GM10266 (cell line): ENCODE measurements at regions not wholly inside any gene's neighbourhood (a gene's known extent, or its start where the extent isn't known, plus 50 kb on each side); places are given as distances from the start of the nearest gene placed in this dataset.
A peak's percentile ranks its signal among the peaks of the same experiment; 100 is the strongest.

Experiments
- DNase-seq: peaks from one replicate; pipeline ENCODE4 v3.0.0; 2012; ENCODE audit errors: extremely low spot score
- CTCF ChIP-seq: IDR thresholded peaks from 2 replicates; pipeline ENCODE4 v1.5.1; 2012; ENCODE audit warnings: mild to moderate bottlenecking, low read depth; ENCODE audit not compliant: control insufficient read depth, insufficient read depth; ENCODE audit errors: missing control alignments

DNA sequence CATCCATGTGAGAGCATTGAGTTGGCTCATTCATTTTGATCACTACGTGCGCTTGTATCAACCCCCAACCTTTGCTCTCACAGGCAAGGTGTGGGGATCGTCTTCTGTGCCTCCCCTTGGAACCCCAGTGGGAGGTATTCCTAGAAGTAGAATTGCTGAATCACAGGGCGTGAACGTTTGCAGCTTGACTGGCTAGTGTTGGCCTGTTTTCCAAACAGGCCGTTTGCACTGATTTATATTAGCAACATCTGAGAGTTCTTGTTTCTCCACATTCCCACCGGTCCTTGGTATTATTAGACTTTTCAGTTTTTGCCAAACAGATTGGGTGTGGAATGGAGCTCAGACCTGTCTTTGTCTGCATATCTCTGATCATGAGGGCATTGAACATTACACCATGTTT, 288.6 kb upstream of the PWP1 start:
- TF ChIP-seq CTCF: no peak
- DNase-seq: no peak

DNA sequence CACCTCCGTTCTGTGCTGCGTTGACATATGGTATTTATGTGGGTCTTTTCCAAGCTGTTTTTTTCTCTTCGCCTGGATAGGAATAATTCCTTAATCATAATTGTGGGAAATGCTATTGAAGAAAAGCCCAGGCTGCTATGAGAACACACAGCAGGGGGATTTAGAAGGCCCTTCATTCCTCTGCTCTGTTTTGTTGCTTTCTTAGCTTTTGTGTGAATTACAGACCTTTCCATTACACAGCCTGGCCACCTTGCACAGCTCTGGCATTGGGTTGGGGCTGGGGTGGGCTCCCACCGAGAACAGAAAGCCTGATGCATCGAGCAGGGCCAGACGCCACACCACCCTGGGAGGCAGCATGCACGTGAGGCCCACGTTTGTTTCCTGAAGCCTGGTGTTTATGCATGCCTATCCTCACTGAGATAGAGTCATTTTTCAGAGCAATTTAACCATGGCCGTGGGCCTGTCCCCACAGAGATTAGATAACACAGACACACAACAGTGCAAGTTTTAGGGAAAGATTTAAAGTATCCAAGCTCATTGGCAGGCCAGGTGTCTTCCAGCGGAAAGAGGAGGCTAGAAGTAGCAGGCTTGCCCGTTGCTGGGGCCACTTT, 287.6 kb upstream of the PWP1 start:
- no peak for DNase-seq
- no peak for TF ChIP-seq CTCF

DNA sequence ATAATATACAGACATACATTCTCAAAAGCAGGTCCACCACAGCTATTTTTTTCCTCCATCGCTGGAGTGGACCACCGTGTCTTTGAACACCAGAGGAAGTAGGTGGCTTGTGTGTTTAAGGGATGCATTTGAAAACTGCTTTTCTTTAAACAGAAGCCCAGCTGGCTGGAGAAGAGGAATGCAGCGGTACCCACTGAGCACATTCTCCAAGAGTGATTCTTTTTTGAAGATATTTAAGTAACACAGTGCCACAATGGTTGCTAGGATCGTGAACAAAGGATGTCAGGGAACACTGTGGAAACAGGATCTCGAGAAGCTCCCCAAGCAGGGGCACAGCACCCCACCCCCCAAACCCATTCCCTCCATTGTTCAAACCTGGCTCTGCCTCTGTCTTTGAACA, 286.6 kb upstream of the PWP1 start:
- no peak for DNase-seq
- TF ChIP-seq CTCF: no peak

DNA sequence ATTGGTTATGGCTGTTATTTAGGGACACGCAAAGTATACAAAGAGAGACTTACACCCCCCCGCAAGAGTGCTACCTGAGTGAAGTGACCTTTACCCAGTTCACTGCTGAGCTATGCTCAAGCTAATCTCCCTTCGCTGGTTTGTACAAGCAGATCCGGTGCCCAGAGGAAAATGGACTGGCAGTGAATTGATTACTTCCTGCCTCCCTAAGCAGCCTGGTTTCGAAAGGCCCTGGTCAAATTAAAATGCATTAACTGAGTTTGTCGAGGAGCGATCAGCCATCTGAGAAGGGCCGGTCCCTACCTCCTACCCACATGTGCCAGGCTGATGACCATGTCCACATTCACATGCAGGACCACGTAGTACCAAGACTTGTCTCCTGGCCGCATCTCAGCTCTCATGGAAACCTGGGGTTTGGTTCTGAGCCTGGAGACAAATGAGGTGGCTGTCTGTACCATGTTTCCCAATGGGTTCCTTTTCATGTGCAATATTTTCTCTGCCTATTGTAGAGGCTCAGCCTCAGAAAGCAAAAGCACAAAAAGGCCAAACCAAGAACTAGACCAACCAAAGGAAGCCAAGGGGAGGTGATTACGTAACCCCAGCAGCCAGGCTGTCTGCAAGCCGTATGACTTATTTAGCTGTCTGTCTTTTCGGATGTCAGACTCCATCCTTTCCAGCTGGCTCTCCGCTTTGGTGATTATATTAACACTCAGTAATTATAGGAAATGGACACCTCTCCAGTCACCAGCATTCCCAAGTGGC, 284.7 kb upstream of the PWP1 start:
- TF ChIP-seq CTCF: no peak
- no peak for DNase-seq

DNA sequence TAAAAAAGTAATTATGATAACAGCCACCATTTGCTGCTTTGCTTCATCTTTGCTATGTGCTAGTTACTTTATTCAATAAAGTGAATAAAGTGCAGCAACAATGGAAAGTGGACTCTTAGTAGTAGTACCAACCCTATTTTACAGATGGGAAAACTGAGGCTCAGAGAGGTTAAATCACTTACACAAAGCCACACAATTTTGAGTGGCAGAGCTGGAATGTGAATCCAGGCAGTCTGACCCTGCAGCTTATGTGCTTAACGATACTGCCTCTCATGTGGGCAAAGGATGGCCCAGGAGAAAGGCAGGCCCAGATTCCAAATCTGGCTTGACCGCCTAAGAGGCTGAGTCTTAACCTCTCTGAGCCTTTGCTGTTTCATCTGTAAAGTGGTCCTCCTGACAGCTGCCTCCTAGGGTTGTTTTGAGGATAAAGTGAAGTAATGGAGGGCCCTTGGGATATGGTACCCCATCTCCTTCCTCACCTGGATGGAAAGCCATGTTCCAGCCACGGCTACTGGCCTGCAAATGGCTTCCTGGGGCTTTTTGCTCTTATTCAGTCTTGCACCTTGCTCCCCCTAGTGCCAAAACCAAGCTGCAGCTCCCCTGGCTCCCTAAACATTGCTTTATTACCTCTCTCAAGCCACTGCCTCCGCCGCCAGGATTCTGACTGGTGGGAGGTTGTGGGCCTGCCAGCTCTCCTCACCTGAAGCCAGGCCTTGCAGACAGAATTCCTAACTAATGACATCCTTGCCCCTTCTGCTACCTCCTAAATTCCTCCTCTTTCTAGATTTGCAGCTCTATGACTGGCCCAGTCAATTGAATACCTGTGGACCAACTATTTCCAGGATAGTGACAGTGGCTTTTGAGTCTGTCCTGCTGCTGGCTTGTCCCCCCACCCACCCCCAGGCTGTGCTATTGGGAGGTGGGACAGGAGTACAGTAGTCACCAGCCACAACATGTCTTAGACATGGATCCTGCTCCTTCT, 283.3 kb upstream of the PWP1 start:
- DNase-seq: peak; percentile 36
- peak; percentile 61 for TF ChIP-seq CTCF

DNA sequence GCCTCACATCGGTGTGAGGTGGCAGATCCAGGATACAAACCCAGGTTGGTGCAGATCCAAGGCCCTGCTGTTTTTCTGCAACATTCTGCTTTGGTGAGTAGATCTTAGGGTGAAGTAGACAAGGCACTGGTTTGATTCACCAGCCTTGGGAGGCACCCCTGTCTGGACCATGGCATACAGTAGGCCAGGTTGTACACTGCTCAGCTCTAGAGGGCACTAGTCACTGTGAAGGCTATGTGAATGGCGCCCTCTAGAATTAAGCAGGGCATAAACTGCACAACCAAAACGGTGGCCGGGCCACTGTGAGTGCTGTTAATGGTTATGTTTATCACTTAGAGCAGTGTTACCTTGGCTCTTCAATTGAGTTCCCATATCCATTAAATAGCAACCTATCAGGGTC, 280.6 kb upstream of the PWP1 start:
- TF ChIP-seq CTCF: peak; percentile 50
- peak; percentile 20 for DNase-seq
